ENCODE measurements at regions not wholly inside any gene's neighbourhood (a gene's known extent, or its start where the extent isn't known, plus 50 kb on each side); places are given as distances from the start of the nearest gene placed in this dataset.

- DNase-seq (no peak), FAIRE-seq (no peak)
- Histone ChIP-seq H3K27me3 (ENCODE audit: control insufficient read depth, insufficient read depth, low read length) (no peaks in the 10 kb centered on the region), H3K27ac (ENCODE audit: low read depth in 2 of 2, low read length in 2 of 2) (no peak overlapping the region), H3K9ac (ENCODE audit: low read length in 3 of 3) (no peak overlapping the region), H3K4me1 (ENCODE audit: control insufficient read depth in 2 of 3, insufficient read depth in 2 of 3, low read depth in 1 of 3, low read length in 3 of 3) (peaks cover 0 to 2% (median 0%) of the 10 kb centered on the region in 3 donors), H3K4me3 (ENCODE audit: low read length in 3 of 3) (no peak overlapping the region), H3K36me3 (ENCODE audit: control insufficient read depth in 2 of 3, insufficient read depth in 3 of 3, low read length in 3 of 3) (no peaks in the 10 kb centered on the region), H3K9me3 (ENCODE audit: control insufficient read depth in 2 of 3, insufficient read depth in 1 of 3, low read length in 3 of 3) (no peaks in the 10 kb centered on the region)
- intact Hi-C loops (cut with DNase I), result no loop called here
- TF ChIP-seq CTCF (IDR thresholded peaks at IDR 0.05; ENCODE audit: borderline replicate concordance, extremely low read depth, insufficient read depth), result no peak
Observed at GRCh38 chr14:71591929-71592328, 340.3 kb upstream of the RGS6 start.

- FAIRE-seq (no peak), DNase-seq (peak in 1 of 5 donors; percentile 12)
- TF ChIP-seq CTCF (IDR thresholded peaks at IDR 0.05; ENCODE audit: borderline replicate concordance, extremely low read depth, insufficient read depth), result no peak
- Histone ChIP-seq H3K4me1 (ENCODE audit: control insufficient read depth in 2 of 3, insufficient read depth in 2 of 3, low read depth in 1 of 3, low read length in 3 of 3) (peaks cover 0 to 2% (median 0%) of the 10 kb centered on the region in 3 donors), H3K27ac (ENCODE audit: low read depth in 2 of 2, low read length in 2 of 2) (no peak overlapping the region), H3K27me3 (ENCODE audit: control insufficient read depth, insufficient read depth, low read length) (no peaks in the 10 kb centered on the region), H3K4me3 (ENCODE audit: low read length in 3 of 3) (no peak overlapping the region), H3K36me3 (ENCODE audit: control insufficient read depth in 2 of 3, insufficient read depth in 3 of 3, low read length in 3 of 3) (no peaks in the 10 kb centered on the region), H3K9ac (ENCODE audit: low read length in 3 of 3) (no peak overlapping the region), H3K9me3 (ENCODE audit: control insufficient read depth in 2 of 3, insufficient read depth in 1 of 3, low read length in 3 of 3) (no peaks in the 10 kb centered on the region)
- intact Hi-C loops (cut with DNase I), result no loop called here
Observed at GRCh38 chr14:71592361-71592760, 339.9 kb upstream of the RGS6 start.

- Histone ChIP-seq H3K4me3 (ENCODE audit: low read length in 3 of 3) (no peak overlapping the region), H3K27ac (ENCODE audit: low read depth in 2 of 2, low read length in 2 of 2) (no peak overlapping the region), H3K27me3 (ENCODE audit: control insufficient read depth, insufficient read depth, low read length) (no peaks in the 10 kb centered on the region), H3K9me3 (ENCODE audit: control insufficient read depth in 2 of 3, insufficient read depth in 1 of 3, low read length in 3 of 3) (no peaks in the 10 kb centered on the region), H3K36me3 (ENCODE audit: control insufficient read depth in 2 of 3, insufficient read depth in 3 of 3, low read length in 3 of 3) (no peaks in the 10 kb centered on the region), H3K9ac (ENCODE audit: low read length in 3 of 3) (no peak overlapping the region), H3K4me1 (ENCODE audit: control insufficient read depth in 2 of 3, insufficient read depth in 2 of 3, low read depth in 1 of 3, low read length in 3 of 3) (peaks cover 0 to 2% (median 0%) of the 10 kb centered on the region in 3 donors)
- TF ChIP-seq CTCF (IDR thresholded peaks at IDR 0.05; ENCODE audit: borderline replicate concordance, extremely low read depth, insufficient read depth), result no peak
- intact Hi-C loops (cut with DNase I), result no loop called here
- DNase-seq, result no peak
- no peak for FAIRE-seq
Observed at GRCh38 chr14:71593966-71594365, 338.3 kb upstream of the RGS6 start.

GRCh38 chr14:71594821-71595220 lies 337.4 kb upstream of the RGS6 start:
- FAIRE-seq (no peak), DNase-seq (peak in 1 of 5 donors; percentile 25)
- intact Hi-C loops (cut with DNase I), result no loop called here

More at GRCh38 chr14:71594821-71595220, 337.4 kb upstream of the RGS6 start:
- no peak overlapping the region for H3K9ac ChIP-seq (ENCODE audit: low read length in 3 of 3)
- no peak for TF ChIP-seq CTCF (IDR thresholded peaks at IDR 0.05; ENCODE audit: borderline replicate concordance, extremely low read depth, insufficient read depth)
- no peaks in the 10 kb centered on the region for H3K9me3 ChIP-seq (ENCODE audit: control insufficient read depth in 2 of 3, insufficient read depth in 1 of 3, low read length in 3 of 3)
- no peaks in the 10 kb centered on the region for H3K36me3 ChIP-seq (ENCODE audit: control insufficient read depth in 2 of 3, insufficient read depth in 3 of 3, low read length in 3 of 3)
- H3K27ac ChIP-seq (ENCODE audit: low read depth in 2 of 2, low read length in 2 of 2), result no peak overlapping the region
- H3K4me3 ChIP-seq (ENCODE audit: low read length in 3 of 3), result no peak overlapping the region
- H3K4me1 ChIP-seq (ENCODE audit: control insufficient read depth in 2 of 3, insufficient read depth in 2 of 3, low read depth in 1 of 3, low read length in 3 of 3), result peaks cover 0 to 2% (median 0%) of the 10 kb centered on the region in 3 donors
- no peaks in the 10 kb centered on the region for H3K27me3 ChIP-seq (ENCODE audit: control insufficient read depth, insufficient read depth, low read length)

All from kidney (tissue), 13 donors.